ENCODE measurements at regions not wholly inside any gene's neighbourhood (a gene's known extent, or its start where the extent isn't known, plus 50 kb on each side); places are given as distances from the start of the nearest gene placed in this dataset.

- no peak for ATAC-seq
- TF ChIP-seq RARB (CRISPR knock-in tag; IDR thresholded peaks at IDR 0.05): no peak
- TF ChIP-seq OSR1 (CRISPR knock-in tag; IDR thresholded peaks at IDR 0.05): no peak
- TF ChIP-seq CREB5 (CRISPR knock-in tag; IDR thresholded peaks at IDR 0.05; ENCODE audit: low read depth): no peak
- no peak for TF ChIP-seq ZNF70 (CRISPR knock-in tag; IDR thresholded peaks at IDR 0.05)
- no peak for TF ChIP-seq ESRRG (CRISPR knock-in tag; IDR thresholded peaks at IDR 0.05)
- no peak for TF ChIP-seq TOX (CRISPR knock-in tag; IDR thresholded peaks at IDR 0.05; ENCODE audit: borderline replicate concordance)
- no peak for TF ChIP-seq ZFP3 (CRISPR knock-in tag; IDR thresholded peaks at IDR 0.05)
- TF ChIP-seq TCF4 (CRISPR knock-in tag; IDR thresholded peaks at IDR 0.05; ENCODE audit: borderline replicate concordance): no peak
- no peak for TF ChIP-seq ISL1 (CRISPR knock-in tag; IDR thresholded peaks at IDR 0.05)
- TF ChIP-seq ZNF565 (CRISPR knock-in tag; conservative IDR thresholded peaks at IDR 0.05; ENCODE audit: low read depth): no peak
These were observed 214.0 kb upstream of the MPHOSPH6 start for GRCh38 chr16:82384017-82384416.

- no peak for TF ChIP-seq GLIS3 (CRISPR knock-in tag; IDR thresholded peaks at IDR 0.05)
- TF ChIP-seq ZNF70 (CRISPR knock-in tag; IDR thresholded peaks at IDR 0.05): no peak
- no peak for TF ChIP-seq ISL1 (CRISPR knock-in tag; IDR thresholded peaks at IDR 0.05)
- no peak for TF ChIP-seq CREB5 (CRISPR knock-in tag; IDR thresholded peaks at IDR 0.05; ENCODE audit: low read depth)
- TF ChIP-seq ZNF8 (CRISPR knock-in tag; IDR thresholded peaks at IDR 0.05): no peak
- no peak for TF ChIP-seq ZC3H10 (CRISPR knock-in tag; IDR thresholded peaks at IDR 0.05)
- no peak for TF ChIP-seq ZFP30 (CRISPR knock-in tag; IDR thresholded peaks at IDR 0.05)
- TF ChIP-seq CSRNP3 (CRISPR knock-in tag; IDR thresholded peaks at IDR 0.05): no peak
- no peak for TF ChIP-seq RARB (CRISPR knock-in tag; IDR thresholded peaks at IDR 0.05)
These were observed 212.5 kb upstream of the MPHOSPH6 start for GRCh38 chr16:82382521-82382920.

GRCh38 chr16:82379551-82379950, 209.5 kb upstream of the MPHOSPH6 start:
- no peak for TF ChIP-seq OSR1 (CRISPR knock-in tag; IDR thresholded peaks at IDR 0.05)
- no peak for ATAC-seq

More at GRCh38 chr16:82382521-82382920, 212.5 kb upstream of the MPHOSPH6 start:
- ATAC-seq: no peak

GRCh38 chr16:82373976-82374375, 204.0 kb upstream of the MPHOSPH6 start:
- ATAC-seq: no peak
- no peak for TF ChIP-seq ZFP3 (CRISPR knock-in tag; IDR thresholded peaks at IDR 0.05)
- TF ChIP-seq ZNF8 (CRISPR knock-in tag; IDR thresholded peaks at IDR 0.05): no peak
- no peak for TF ChIP-seq CSDC2 (CRISPR knock-in tag; IDR thresholded peaks at IDR 0.05)
- TF ChIP-seq SNAI2 (CRISPR knock-in tag; IDR thresholded peaks at IDR 0.05): no peak
- no peak for TF ChIP-seq CREB5 (CRISPR knock-in tag; IDR thresholded peaks at IDR 0.05; ENCODE audit: low read depth)
- TF ChIP-seq ZC3H10 (CRISPR knock-in tag; IDR thresholded peaks at IDR 0.05): no peak
- TF ChIP-seq TSHZ2 (CRISPR knock-in tag; IDR thresholded peaks at IDR 0.05): no peak
- no peak for TF ChIP-seq RARB (CRISPR knock-in tag; IDR thresholded peaks at IDR 0.05)
- no peak for TF ChIP-seq PATZ1 (CRISPR knock-in tag; IDR thresholded peaks at IDR 0.05; ENCODE audit: borderline replicate concordance)
- TF ChIP-seq ZNF70 (CRISPR knock-in tag; IDR thresholded peaks at IDR 0.05): no peak
- no peak for TF ChIP-seq ZNF565 (CRISPR knock-in tag; conservative IDR thresholded peaks at IDR 0.05; ENCODE audit: low read depth)
- no peak for TF ChIP-seq CSRNP3 (CRISPR knock-in tag; IDR thresholded peaks at IDR 0.05)
- no peak for TF ChIP-seq OSR1 (CRISPR knock-in tag; IDR thresholded peaks at IDR 0.05)
- TF ChIP-seq BACH2 (CRISPR knock-in tag; IDR thresholded peaks at IDR 0.05; ENCODE audit: borderline replicate concordance): no peak
- TF ChIP-seq ESRRG (CRISPR knock-in tag; IDR thresholded peaks at IDR 0.05): no peak
- TF ChIP-seq ISL1 (CRISPR knock-in tag; IDR thresholded peaks at IDR 0.05): no peak

Data from SK-N-SH treated with all-trans-retinoic acid at 6 μM for 48 hours (cell line).